ENCODE measurements at regions not wholly inside any gene's neighbourhood (a gene's known extent, or its start where the extent isn't known, plus 50 kb on each side); places are given as distances from the start of the nearest gene placed in this dataset.

- intact Hi-C loops (cut with micrococcal nuclease) = no loop called here
- Mint-ChIP-seq H3K27me3 (ENCODE audit: insufficient read depth, unreplicated experiment) (no peaks in the 10 kb centered on the region), H3K4me3 (ENCODE audit: unreplicated experiment) (no peak overlapping the region), H3K4me1 (ENCODE audit: insufficient read depth, unreplicated experiment) (no peaks in the 10 kb centered on the region), H3K36me3 (ENCODE audit: insufficient read depth, unreplicated experiment) (no peaks in the 10 kb centered on the region), H3K27ac (ENCODE audit: low read depth, unreplicated experiment) (no peak overlapping the region), H3K9me3 (ENCODE audit: unreplicated experiment) (no peaks in the 10 kb centered on the region)
- DNase-seq (ENCODE audit: unreplicated experiment) = no peak
- TF ChIP-seq CTCF (IDR thresholded peaks at IDR 0.05; ENCODE audit: unreplicated experiment) = no peak
- BruUV-seq (replicated peaks) = no TSS peak
- CTCF ChIA-PET = interaction anchor here (0.6 to 2.7 kb wide), 6 partner anchors 9 to 276 kb away, joined by 3 to 20 read pairs (median 6); no protein-coding TSS in a partner anchor
- POLR2A ChIA-PET = no interaction called here
Measured at GRCh38 chr11:62073061-62073460, 50.8 kb upstream of the INCENP start.

GRCh38 chr11:62071408-62071807 lies 52.4 kb upstream of the INCENP start:
- CTCF ChIA-PET = interaction anchor here (0.5 to 2.7 kb wide), 4 partner anchors 10 to 283 kb away, joined by 3 to 20 read pairs (median 4); no protein-coding TSS in a partner anchor
- intact Hi-C loops (cut with micrococcal nuclease) = no loop called here
- Mint-ChIP-seq H3K9me3 (ENCODE audit: unreplicated experiment) (no peaks in the 10 kb centered on the region), H3K4me1 (ENCODE audit: insufficient read depth, unreplicated experiment) (no peaks in the 10 kb centered on the region), H3K4me3 (ENCODE audit: unreplicated experiment) (no peak overlapping the region), H3K27ac (ENCODE audit: low read depth, unreplicated experiment) (no peak overlapping the region), H3K27me3 (ENCODE audit: insufficient read depth, unreplicated experiment) (no peaks in the 10 kb centered on the region), H3K36me3 (ENCODE audit: insufficient read depth, unreplicated experiment) (no peaks in the 10 kb centered on the region)
- no TSS peak for BruUV-seq (replicated peaks)
- POLR2A ChIA-PET = no interaction called here
- TF ChIP-seq CTCF (IDR thresholded peaks at IDR 0.05; ENCODE audit: unreplicated experiment) = no peak
- DNase-seq (ENCODE audit: unreplicated experiment) = no peak

GRCh38 chr11:62069986-62070919 lies 53.6 kb upstream of the INCENP start:
- TF ChIP-seq CTCF (IDR thresholded peaks at IDR 0.05; ENCODE audit: unreplicated experiment) = no peak
- POLR2A ChIA-PET = no interaction called here
- H3K36me3 Mint-ChIP-seq (ENCODE audit: insufficient read depth, unreplicated experiment) = no peaks in the 10 kb centered on the region
- no peaks in the 10 kb centered on the region for H3K27me3 Mint-ChIP-seq (ENCODE audit: insufficient read depth, unreplicated experiment)
- CTCF ChIA-PET = interaction anchor here (0.6 to 1.4 kb wide), 6 partner anchors 9 to 173 kb away, joined by 3 to 5 read pairs (median 3); no protein-coding TSS in a partner anchor
- intact Hi-C loops (cut with micrococcal nuclease) = no loop called here
- H3K4me3 Mint-ChIP-seq (ENCODE audit: unreplicated experiment) = no peak overlapping the region
- no TSS peak for BruUV-seq (replicated peaks)
- H3K4me1 Mint-ChIP-seq (ENCODE audit: insufficient read depth, unreplicated experiment) = no peaks in the 10 kb centered on the region
- no peak for DNase-seq (ENCODE audit: unreplicated experiment)
- no peak overlapping the region for H3K27ac Mint-ChIP-seq (ENCODE audit: low read depth, unreplicated experiment)
- H3K9me3 Mint-ChIP-seq (ENCODE audit: unreplicated experiment) = no peaks in the 10 kb centered on the region

- H3K27me3 Mint-ChIP-seq (ENCODE audit: insufficient read depth, unreplicated experiment) = no peaks in the 10 kb centered on the region
- H3K36me3 Mint-ChIP-seq (ENCODE audit: insufficient read depth, unreplicated experiment) = no peaks in the 10 kb centered on the region
- no peak for DNase-seq (ENCODE audit: unreplicated experiment)
- BruUV-seq (replicated peaks) = no TSS peak
- H3K9me3 Mint-ChIP-seq (ENCODE audit: unreplicated experiment) = no peaks in the 10 kb centered on the region
- intact Hi-C loops (cut with micrococcal nuclease) = no loop called here
- no peak overlapping the region for H3K27ac Mint-ChIP-seq (ENCODE audit: low read depth, unreplicated experiment)
- H3K4me3 Mint-ChIP-seq (ENCODE audit: unreplicated experiment) = no peak overlapping the region
- POLR2A ChIA-PET = interaction anchor here (0.6 kb wide), 1 partner anchor 106 kb away, joined by 5 read pairs; no protein-coding TSS in a partner anchor
- no peak for TF ChIP-seq CTCF (IDR thresholded peaks at IDR 0.05; ENCODE audit: unreplicated experiment)
- CTCF ChIA-PET = interaction anchor here (0.7 to 1.4 kb wide), 2 partner anchors 12 to 172 kb away, joined by 3 to 5 read pairs; no protein-coding TSS in a partner anchor
- no peaks in the 10 kb centered on the region for H3K4me1 Mint-ChIP-seq (ENCODE audit: insufficient read depth, unreplicated experiment)
Measured at GRCh38 chr11:62069374-62069773, 54.4 kb upstream of the INCENP start.

Data from MCF 10A (cell line).